ENCODE measurements at regions not wholly inside any gene's neighbourhood (a gene's known extent, or its start where the extent isn't known, plus 50 kb on each side); places are given as distances from the start of the nearest gene placed in this dataset.
"Not testable (repeated sequence)": the region's sequence is repeated elsewhere in the genome, so short reads cannot be mapped to it uniquely, and the experiment has no call there.

DNA sequence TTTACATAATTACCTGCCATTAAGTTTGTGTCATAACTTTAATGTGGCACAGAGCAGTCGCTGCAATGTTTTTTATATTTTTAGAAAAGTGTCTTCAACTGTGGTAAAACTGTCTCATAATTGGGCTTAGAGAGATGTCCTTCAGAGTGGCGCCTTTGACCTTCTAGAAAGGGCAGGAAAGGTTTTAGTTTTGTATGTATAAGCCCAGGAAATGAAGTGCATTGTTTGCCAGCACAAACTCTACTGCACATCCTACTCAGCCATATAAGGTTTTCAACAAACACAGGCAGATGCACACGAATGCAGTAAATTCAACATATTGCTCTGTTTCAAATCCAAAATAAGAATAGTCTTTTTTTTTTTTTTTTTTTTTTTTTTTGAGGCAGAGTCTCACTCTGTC is 201.4 kb downstream of the ALDH8A1 start:
- no peak overlapping the region for H3K4me2 ChIP-seq
- no peak overlapping the region for H3K27ac ChIP-seq
- H4K20me1 ChIP-seq (ENCODE audit: insufficient read depth) = no peaks in the 10 kb centered on the region
- no peak overlapping the region for H2AFZ ChIP-seq (ENCODE audit: low read depth)
- H3K36me3 ChIP-seq (ENCODE audit: insufficient read depth) = no peaks in the 10 kb centered on the region
- H3K4me3 ChIP-seq (IDR thresholded peaks at IDR 0.05; ENCODE audit: insufficient read depth, low read depth, low read length) = no peak overlapping the region
- TF ChIP-seq, protein P1, sequence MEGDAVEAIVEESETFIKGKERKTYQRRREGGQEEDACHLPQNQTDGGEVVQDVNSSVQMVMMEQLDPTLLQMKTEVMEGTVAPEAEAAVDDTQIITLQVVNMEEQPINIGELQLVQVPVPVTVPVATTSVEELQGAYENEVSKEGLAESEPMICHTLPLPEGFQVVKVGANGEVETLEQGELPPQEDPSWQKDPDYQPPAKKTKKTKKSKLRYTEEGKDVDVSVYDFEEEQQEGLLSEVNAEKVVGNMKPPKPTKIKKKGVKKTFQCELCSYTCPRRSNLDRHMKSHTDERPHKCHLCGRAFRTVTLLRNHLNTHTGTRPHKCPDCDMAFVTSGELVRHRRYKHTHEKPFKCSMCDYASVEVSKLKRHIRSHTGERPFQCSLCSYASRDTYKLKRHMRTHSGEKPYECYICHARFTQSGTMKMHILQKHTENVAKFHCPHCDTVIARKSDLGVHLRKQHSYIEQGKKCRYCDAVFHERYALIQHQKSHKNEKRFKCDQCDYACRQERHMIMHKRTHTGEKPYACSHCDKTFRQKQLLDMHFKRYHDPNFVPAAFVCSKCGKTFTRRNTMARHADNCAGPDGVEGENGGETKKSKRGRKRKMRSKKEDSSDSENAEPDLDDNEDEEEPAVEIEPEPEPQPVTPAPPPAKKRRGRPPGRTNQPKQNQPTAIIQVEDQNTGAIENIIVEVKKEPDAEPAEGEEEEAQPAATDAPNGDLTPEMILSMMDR (conservative IDR thresholded peaks at IDR 0.05; ENCODE audit: low read depth, low read length) = no peak
- H3K4me1 ChIP-seq (ENCODE audit: low read depth, poor library complexity, severe bottlenecking) = no peaks in the 10 kb centered on the region
- H3K9ac ChIP-seq = no peak overlapping the region
- H3K27me3 ChIP-seq (ENCODE audit: insufficient read depth, low read depth) = no peaks in the 10 kb centered on the region
- no peaks in the 10 kb centered on the region for H3K79me2 ChIP-seq (ENCODE audit: insufficient read depth, low read depth)

DNA sequence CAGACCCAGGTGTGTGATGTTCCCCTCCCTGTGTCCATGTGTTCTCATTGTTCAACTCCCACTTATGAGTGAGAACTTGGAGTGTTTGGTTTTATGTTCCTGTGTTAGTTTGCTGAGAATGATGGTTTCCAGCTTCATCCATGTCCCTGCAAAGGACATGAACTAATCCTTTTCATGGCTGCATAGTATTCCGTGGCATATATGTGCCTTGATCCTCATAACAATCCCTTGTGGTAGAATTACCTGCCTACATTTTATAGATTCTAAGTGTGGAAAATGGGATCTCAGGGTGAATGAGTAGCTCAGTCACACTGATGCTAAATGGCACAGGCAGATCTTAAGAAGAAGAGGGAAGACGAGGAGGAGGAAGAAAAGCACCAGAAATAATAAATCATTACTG is 202.7 kb downstream of the ALDH8A1 start:
- H3K79me2 ChIP-seq (ENCODE audit: insufficient read depth, low read depth); H3K9ac ChIP-seq; H3K4me2 ChIP-seq; H3K27me3 ChIP-seq (ENCODE audit: insufficient read depth, low read depth); H3K27ac ChIP-seq; H4K20me1 ChIP-seq (ENCODE audit: insufficient read depth); H3K4me3 ChIP-seq (IDR thresholded peaks at IDR 0.05; ENCODE audit: insufficient read depth, low read depth, low read length); H2AFZ ChIP-seq (ENCODE audit: low read depth); H3K36me3 ChIP-seq (ENCODE audit: insufficient read depth); H3K4me1 ChIP-seq (ENCODE audit: low read depth, poor library complexity, severe bottlenecking): not testable (repeated sequence)

DNA sequence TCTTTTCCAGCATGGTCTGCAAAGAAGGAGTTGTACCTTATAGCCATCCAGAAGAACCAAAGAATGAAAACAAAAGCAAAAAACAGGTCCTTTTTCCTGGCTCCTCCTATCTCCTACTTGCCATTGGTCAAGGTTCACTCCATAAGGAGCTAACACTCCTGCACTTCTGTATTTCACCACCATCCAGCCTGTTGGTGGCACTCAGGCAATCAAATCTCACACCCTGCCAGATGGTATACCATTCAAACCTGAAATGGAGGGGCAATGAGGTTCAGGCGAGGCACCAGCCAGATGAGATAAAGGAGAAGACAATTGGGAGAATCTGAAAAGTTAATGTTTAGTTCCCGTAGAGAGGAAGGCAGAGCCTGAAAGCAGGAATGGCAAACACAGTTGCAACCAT is 203.8 kb downstream of the ALDH8A1 start:
- Histone ChIP-seq H3K27me3 (ENCODE audit: insufficient read depth, low read depth) (no peaks in the 10 kb centered on the region), H3K36me3 (ENCODE audit: insufficient read depth) (no peaks in the 10 kb centered on the region), H2AFZ (ENCODE audit: low read depth) (no peak overlapping the region), H3K27ac (no peak overlapping the region), H3K9ac (no peak overlapping the region), H3K4me1 (ENCODE audit: low read depth, poor library complexity, severe bottlenecking) (no peaks in the 10 kb centered on the region), H4K20me1 (ENCODE audit: insufficient read depth) (no peaks in the 10 kb centered on the region), H3K4me2 (no peak overlapping the region), H3K4me3 (IDR thresholded peaks at IDR 0.05; ENCODE audit: insufficient read depth, low read depth, low read length) (no peak overlapping the region), H3K79me2 (ENCODE audit: insufficient read depth, low read depth) (no peaks in the 10 kb centered on the region)
- TF ChIP-seq, protein P1 (conservative IDR thresholded peaks at IDR 0.05; ENCODE audit: low read depth, low read length) = no peak

DNA sequence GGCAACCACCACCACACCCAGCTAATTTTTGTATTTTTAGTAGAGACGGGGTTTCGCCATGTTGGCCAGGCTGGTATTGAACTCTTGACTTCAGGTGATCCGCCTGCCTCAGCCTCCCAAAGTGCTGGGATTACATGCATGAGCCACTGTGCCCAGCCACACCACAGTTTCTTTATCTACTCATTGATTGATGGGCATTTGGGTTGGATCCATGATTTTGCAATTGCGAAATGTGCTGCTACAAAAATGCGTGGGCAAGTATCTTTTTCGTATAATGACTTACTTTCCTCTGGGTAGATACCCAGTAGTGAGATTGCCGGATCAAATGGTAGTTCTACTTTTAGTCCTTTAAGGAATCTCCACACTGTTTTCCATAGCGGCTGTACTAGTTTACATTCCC is 204.7 kb downstream of the ALDH8A1 start:
- H3K4me1 ChIP-seq (ENCODE audit: low read depth, poor library complexity, severe bottlenecking); H3K27ac ChIP-seq; H2AFZ ChIP-seq (ENCODE audit: low read depth); H3K79me2 ChIP-seq (ENCODE audit: insufficient read depth, low read depth); H3K36me3 ChIP-seq (ENCODE audit: insufficient read depth); H3K4me2 ChIP-seq; H3K9ac ChIP-seq; H3K4me3 ChIP-seq (IDR thresholded peaks at IDR 0.05; ENCODE audit: insufficient read depth, low read depth, low read length); H4K20me1 ChIP-seq (ENCODE audit: insufficient read depth); H3K27me3 ChIP-seq (ENCODE audit: insufficient read depth, low read depth): not testable (repeated sequence)

DNA sequence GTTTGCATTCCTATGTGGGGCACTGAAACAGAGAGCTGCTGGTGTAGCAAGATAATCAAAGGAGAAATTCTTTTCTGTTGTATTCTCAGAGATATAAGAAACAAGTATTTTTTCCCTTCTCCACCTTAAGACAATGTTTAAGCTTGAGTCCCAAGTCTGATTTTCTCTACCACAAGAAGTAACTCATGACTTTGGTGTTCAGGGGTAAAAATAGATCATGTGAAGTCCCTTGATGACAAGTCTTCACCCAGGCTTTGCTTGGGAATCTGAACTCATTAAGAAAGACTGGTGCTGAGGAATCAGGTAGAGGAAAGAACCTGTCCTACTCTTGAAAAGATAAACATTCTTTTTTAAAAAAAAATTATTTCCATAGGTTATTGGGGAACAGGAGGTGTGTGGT is 205.6 kb downstream of the ALDH8A1 start:
- Histone ChIP-seq H3K9ac (no peak overlapping the region), H3K4me3 (IDR thresholded peaks at IDR 0.05; ENCODE audit: insufficient read depth, low read depth, low read length) (no peak overlapping the region), H3K4me1 (ENCODE audit: low read depth, poor library complexity, severe bottlenecking) (no peaks in the 10 kb centered on the region), H3K4me2 (no peak overlapping the region), H3K27ac (no peak overlapping the region), H3K79me2 (ENCODE audit: insufficient read depth, low read depth) (no peaks in the 10 kb centered on the region), H2AFZ (ENCODE audit: low read depth) (no peak overlapping the region), H3K36me3 (ENCODE audit: insufficient read depth) (no peaks in the 10 kb centered on the region), H3K27me3 (ENCODE audit: insufficient read depth, low read depth) (no peaks in the 10 kb centered on the region), H4K20me1 (ENCODE audit: insufficient read depth) (no peaks in the 10 kb centered on the region)
- TF ChIP-seq, protein P1 (conservative IDR thresholded peaks at IDR 0.05; ENCODE audit: low read depth, low read length) = no peak

All from KMS-11 (cell line).